WTC11 (cell line): ENCODE measurements at regions not wholly inside any gene's neighbourhood (a gene's known extent, or its start where the extent isn't known, plus 50 kb on each side); places are given as distances from the start of the nearest gene placed in this dataset.

ENCODE experiments used
- ATAC-seq: fragments of 200-7000 bp; cut with Tn5 transposase; 2 replicates; pipeline ENCODE4 v1.10.0; 2021; ENCODE audit warnings: mild to moderate bottlenecking, moderate library complexity
- CTCF ChIA-PET: fragments of 300-600 bp; sonication (Branson Sonifier 250); formaldehyde crosslinking; loops from one replicate; lab custom pipeline; 2021; ENCODE audit warnings: antibody characterized with exemption; lab: Charles Lee
- POLR2A ChIA-PET: fragments of 350-600 bp; sonication (Branson Sonifier 250); formaldehyde crosslinking; loops from one replicate; lab custom pipeline; 2021; ENCODE audit warnings: antibody characterized with exemption; lab: Charles Lee
- DNase-seq: peaks from one replicate; pipeline ENCODE4 v3.0.0; 2021; ENCODE audit warnings: low spot score
- H3K27ac Mint-ChIP-seq: 2 replicates; pipeline ENCODE4 v1.8.0; 2021; ENCODE audit warnings: mixed read lengths
- H3K27me3 Mint-ChIP-seq: 2 replicates; pipeline ENCODE4 v1.8.0; 2021; ENCODE audit warnings: low read depth, mild to moderate bottlenecking, moderate library complexity, mixed read lengths
- H3K36me3 Mint-ChIP-seq: 2 replicates; pipeline ENCODE4 v1.8.0; 2021; ENCODE audit warnings: mixed read lengths
- H3K4me1 Mint-ChIP-seq: 2 replicates; pipeline ENCODE4 v1.8.0; 2022; ENCODE audit warnings: mixed read lengths
- H3K4me3 Mint-ChIP-seq: 2 replicates; pipeline ENCODE4 v1.8.0; 2021; ENCODE audit warnings: mild to moderate bottlenecking, moderate library complexity, mixed read lengths
- H3K9me3 Mint-ChIP-seq: 2 replicates; pipeline ENCODE4 v1.8.0; 2021; ENCODE audit warnings: mixed read lengths
- ATF1 ChIP-seq: sonication (generic); formaldehyde crosslinking; IDR thresholded peaks from 2 replicates; pipeline ENCODE4 v1.8.1; 2023; ENCODE audit warnings: mild to moderate bottlenecking, moderate library complexity, missing genetic modification reagents
- CBFB ChIP-seq: sonication (generic); formaldehyde crosslinking; IDR thresholded peaks from 2 replicates; pipeline ENCODE4 v1.8.1; 2022; ENCODE audit warnings: mild to moderate bottlenecking, low read depth, missing genetic modification reagents
- CREB1 ChIP-seq: sonication (generic); formaldehyde crosslinking; IDR thresholded peaks from 2 replicates; pipeline ENCODE4 v1.8.0; 2023; ENCODE audit warnings: mild to moderate bottlenecking, missing genetic modification reagents
- FOXP1 ChIP-seq: sonication (generic); formaldehyde crosslinking; IDR thresholded peaks from 2 replicates; pipeline ENCODE4 v1.8.0; 2022; ENCODE audit warnings: missing genetic modification reagents, mild to moderate bottlenecking, moderate library complexity, borderline replicate concordance
- HMGA2 ChIP-seq: fragments of 250-450 bp; sonication (Bioruptor Pico); IDR thresholded peaks from 2 replicates; pipeline ENCODE4 v1.4.0; 2021; ENCODE audit warnings: mild to moderate bottlenecking, moderate library complexity
- MYBL2 ChIP-seq: sonication (generic); formaldehyde crosslinking; IDR thresholded peaks from 2 replicates; pipeline ENCODE4 v1.8.1; 2023; ENCODE audit warnings: mild to moderate bottlenecking, moderate library complexity, missing genetic modification reagents
- NR3C1 ChIP-seq: sonication (generic); formaldehyde crosslinking; conservative IDR thresholded peaks from 2 replicates; pipeline ENCODE4 v1.8.1; 2023; ENCODE audit warnings: low read depth, mild to moderate bottlenecking, missing genetic modification reagents
- SP1 ChIP-seq: sonication (generic); formaldehyde crosslinking; conservative IDR thresholded peaks from 2 replicates; pipeline ENCODE4 v1.8.1; 2022; ENCODE audit warnings: missing genetic modification reagents
- TCF7 ChIP-seq: sonication (generic); formaldehyde crosslinking; IDR thresholded peaks from 2 replicates; pipeline ENCODE4 v1.8.0; 2022; ENCODE audit warnings: mild to moderate bottlenecking, low read depth, missing genetic modification reagents, moderate library complexity
- TEAD1 ChIP-seq: sonication (generic); formaldehyde crosslinking; IDR thresholded peaks from 2 replicates; pipeline ENCODE4 v1.8.0; 2022; ENCODE audit warnings: mild to moderate bottlenecking, missing genetic modification reagents
- ZNF121 ChIP-seq: sonication (generic); formaldehyde crosslinking; IDR thresholded peaks from 2 replicates; pipeline ENCODE4 v1.8.0; 2023; ENCODE audit warnings: missing genetic modification reagents
- ZNF396 ChIP-seq: fragments of 250-450 bp; sonication (Bioruptor Pico); IDR thresholded peaks from 2 replicates; pipeline ENCODE4 v1.8.0; 2021; ENCODE audit warnings: mild to moderate bottlenecking, moderate library complexity, borderline replicate concordance
- TF ChIP-seq, protein P1 (sequence below): sonication (generic); formaldehyde crosslinking; IDR thresholded peaks from 2 replicates; pipeline ENCODE4 v1.8.1; 2022; ENCODE audit warnings: missing genetic modification reagents, borderline replicate concordance
- TF ChIP-seq, protein P2 (sequence below): sonication (generic); formaldehyde crosslinking; IDR thresholded peaks from 2 replicates; pipeline ENCODE4 v1.8.1; 2023; ENCODE audit warnings: mild to moderate bottlenecking, missing genetic modification reagents
- TF ChIP-seq, protein P3 (sequence below): sonication (generic); formaldehyde crosslinking; IDR thresholded peaks from 2 replicates; pipeline ENCODE4 v1.8.1; 2022; ENCODE audit warnings: mild to moderate bottlenecking, moderate library complexity, missing genetic modification reagents
- TF ChIP-seq, protein P4 (sequence below): sonication (generic); formaldehyde crosslinking; IDR thresholded peaks from 2 replicates; pipeline ENCODE4 v1.8.0; 2022; ENCODE audit warnings: mild to moderate bottlenecking, missing genetic modification reagents
- TF ChIP-seq, protein P5 (sequence below): fragments of 250-450 bp; sonication (Bioruptor Pico); IDR thresholded peaks from 2 replicates; pipeline ENCODE4 v1.8.0; 2021; ENCODE audit warnings: mild to moderate bottlenecking
- TF ChIP-seq, protein P6 (sequence below): sonication (generic); formaldehyde crosslinking; IDR thresholded peaks from 2 replicates; pipeline ENCODE4 v1.8.0; 2023; ENCODE audit warnings: missing genetic modification reagents
- TF ChIP-seq, protein P7 (sequence below): sonication (generic); formaldehyde crosslinking; IDR thresholded peaks from 2 replicates; pipeline ENCODE4 v1.8.1; 2022; ENCODE audit warnings: low read depth, missing genetic modification reagents, borderline replicate concordance
- TF ChIP-seq, protein P8 (sequence below): fragments of 250-450 bp; sonication (Bioruptor Pico); IDR thresholded peaks from 2 replicates; pipeline ENCODE4 v1.9.0; 2021; ENCODE audit warnings: mild to moderate bottlenecking
- TF ChIP-seq, protein P9 (sequence below): fragments of 250-450 bp; sonication (Bioruptor Pico); IDR thresholded peaks from 2 replicates; pipeline ENCODE4 v1.9.0; 2021; ENCODE audit warnings: moderate library complexity, mild to moderate bottlenecking, inconsistent platforms, borderline replicate concordance

DNA sequence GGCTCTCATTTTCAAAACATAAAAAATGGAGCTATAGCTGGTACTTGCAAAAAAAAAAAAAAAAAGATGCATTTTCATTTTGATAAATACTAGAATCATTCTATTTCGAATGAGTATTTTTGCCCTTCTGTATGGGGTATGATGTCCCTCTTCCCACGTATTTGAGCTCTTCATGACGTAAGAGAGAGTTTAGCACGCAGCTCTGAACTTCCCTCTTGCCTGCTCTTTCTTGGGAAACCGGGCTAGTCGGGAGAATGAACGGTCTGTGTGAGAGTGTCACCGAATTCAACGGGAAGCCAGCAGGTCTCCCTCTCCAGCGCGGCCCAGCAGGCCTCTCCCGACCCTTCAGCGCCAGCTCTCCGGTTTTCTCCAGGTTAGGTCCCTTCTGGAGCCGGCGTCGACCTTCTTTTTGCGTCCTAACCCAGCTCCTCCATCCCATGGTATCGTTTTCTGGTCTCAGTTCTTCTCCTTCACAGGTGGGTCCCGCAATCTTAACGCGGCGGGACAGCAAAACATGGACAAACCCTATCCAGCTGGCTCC is 159.2 kb upstream of the PITRM1 start:
- CTCF ChIA-PET: interaction anchor here (0.7 kb wide), 1 partner anchor 751 kb away, joined by 3 read pairs; no protein-coding TSS in a partner anchor
- DNase-seq: no peak
- TF ChIP-seq MYBL2 (CRISPR knock-in tag): no peak
- TF ChIP-seq, protein P1, sequence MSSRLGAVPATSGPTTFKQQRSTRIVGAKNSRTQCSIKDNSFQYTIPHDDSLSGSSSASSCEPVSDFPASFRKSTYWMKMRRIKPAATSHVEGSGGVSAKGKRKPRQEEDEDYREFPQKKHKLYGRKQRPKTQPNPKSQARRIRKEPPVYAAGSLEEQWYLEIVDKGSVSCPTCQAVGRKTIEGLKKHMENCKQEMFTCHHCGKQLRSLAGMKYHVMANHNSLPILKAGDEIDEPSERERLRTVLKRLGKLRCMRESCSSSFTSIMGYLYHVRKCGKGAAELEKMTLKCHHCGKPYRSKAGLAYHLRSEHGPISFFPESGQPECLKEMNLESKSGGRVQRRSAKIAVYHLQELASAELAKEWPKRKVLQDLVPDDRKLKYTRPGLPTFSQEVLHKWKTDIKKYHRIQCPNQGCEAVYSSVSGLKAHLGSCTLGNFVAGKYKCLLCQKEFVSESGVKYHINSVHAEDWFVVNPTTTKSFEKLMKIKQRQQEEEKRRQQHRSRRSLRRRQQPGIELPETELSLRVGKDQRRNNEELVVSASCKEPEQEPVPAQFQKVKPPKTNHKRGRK: no peak
- TF ChIP-seq CREB1 (CRISPR knock-in tag): no peak
- no peak for TF ChIP-seq FOXP1 (CRISPR knock-in tag)
- TF ChIP-seq, protein P2, sequence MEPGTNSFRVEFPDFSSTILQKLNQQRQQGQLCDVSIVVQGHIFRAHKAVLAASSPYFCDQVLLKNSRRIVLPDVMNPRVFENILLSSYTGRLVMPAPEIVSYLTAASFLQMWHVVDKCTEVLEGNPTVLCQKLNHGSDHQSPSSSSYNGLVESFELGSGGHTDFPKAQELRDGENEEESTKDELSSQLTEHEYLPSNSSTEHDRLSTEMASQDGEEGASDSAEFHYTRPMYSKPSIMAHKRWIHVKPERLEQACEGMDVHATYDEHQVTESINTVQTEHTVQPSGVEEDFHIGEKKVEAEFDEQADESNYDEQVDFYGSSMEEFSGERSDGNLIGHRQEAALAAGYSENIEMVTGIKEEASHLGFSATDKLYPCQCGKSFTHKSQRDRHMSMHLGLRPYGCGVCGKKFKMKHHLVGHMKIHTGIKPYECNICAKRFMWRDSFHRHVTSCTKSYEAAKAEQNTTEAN (CRISPR knock-in tag): no peak
- TF ChIP-seq, protein P3, sequence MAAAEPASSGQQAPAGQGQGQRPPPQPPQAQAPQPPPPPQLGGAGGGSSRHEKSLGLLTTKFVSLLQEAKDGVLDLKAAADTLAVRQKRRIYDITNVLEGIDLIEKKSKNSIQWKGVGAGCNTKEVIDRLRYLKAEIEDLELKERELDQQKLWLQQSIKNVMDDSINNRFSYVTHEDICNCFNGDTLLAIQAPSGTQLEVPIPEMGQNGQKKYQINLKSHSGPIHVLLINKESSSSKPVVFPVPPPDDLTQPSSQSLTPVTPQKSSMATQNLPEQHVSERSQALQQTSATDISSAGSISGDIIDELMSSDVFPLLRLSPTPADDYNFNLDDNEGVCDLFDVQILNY (CRISPR knock-in tag): no peak
- TF ChIP-seq, protein P4, sequence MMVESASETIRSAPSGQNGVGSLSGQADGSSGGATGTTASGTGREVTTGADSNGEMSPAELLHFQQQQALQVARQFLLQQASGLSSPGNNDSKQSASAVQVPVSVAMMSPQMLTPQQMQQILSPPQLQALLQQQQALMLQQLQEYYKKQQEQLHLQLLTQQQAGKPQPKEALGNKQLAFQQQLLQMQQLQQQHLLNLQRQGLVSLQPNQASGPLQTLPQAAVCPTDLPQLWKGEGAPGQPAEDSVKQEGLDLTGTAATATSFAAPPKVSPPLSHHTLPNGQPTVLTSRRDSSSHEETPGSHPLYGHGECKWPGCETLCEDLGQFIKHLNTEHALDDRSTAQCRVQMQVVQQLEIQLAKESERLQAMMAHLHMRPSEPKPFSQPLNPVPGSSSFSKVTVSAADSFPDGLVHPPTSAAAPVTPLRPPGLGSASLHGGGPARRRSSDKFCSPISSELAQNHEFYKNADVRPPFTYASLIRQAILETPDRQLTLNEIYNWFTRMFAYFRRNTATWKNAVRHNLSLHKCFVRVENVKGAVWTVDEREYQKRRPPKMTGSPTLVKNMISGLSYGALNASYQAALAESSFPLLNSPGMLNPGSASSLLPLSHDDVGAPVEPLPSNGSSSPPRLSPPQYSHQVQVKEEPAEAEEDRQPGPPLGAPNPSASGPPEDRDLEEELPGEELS: no peak
- TF ChIP-seq, all 79 proteins: peak for 0
- H3K9me3 Mint-ChIP-seq: no peaks in the 10 kb centered on the region
- no peak for ATAC-seq
- H3K36me3 Mint-ChIP-seq: no peaks in the 10 kb centered on the region
- no peak overlapping the region for H3K27ac Mint-ChIP-seq
- no peak overlapping the region for H3K4me3 Mint-ChIP-seq
- peaks cover 40% of the 10 kb centered on the region for H3K4me1 Mint-ChIP-seq
- no peaks in the 10 kb centered on the region; the same call in 1 of the 2 replicates for H3K27me3 Mint-ChIP-seq
- POLR2A ChIA-PET: interaction anchor here (0.7 kb wide), 1 partner anchor 100 kb away, joined by 4 read pairs; no protein-coding TSS in a partner anchor

DNA sequence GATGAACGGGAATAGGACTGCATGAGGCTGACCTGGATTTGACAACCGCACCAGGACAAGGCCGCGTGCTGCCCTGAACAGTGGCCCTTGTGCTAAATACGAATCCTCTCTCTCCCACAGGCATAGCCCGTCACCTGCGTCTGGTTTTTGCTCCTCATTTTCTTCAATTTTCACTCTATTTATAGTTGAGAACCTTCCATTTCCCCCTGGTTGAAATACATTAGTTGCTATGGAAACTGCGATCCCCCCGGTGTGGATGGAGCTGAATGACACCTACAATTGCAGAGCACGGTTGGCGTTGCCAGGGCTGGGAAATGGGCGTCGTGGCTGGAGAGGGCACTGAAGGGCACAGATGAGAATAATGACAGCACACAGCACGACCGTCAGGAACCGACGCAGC is 158.6 kb upstream of the PITRM1 start:
- DNase-seq (no peak), ATAC-seq (no peak)
- H3K36me3 Mint-ChIP-seq: no peaks in the 10 kb centered on the region
- H3K4me3 Mint-ChIP-seq: no peak overlapping the region
- CTCF ChIA-PET: no interaction called here
- POLR2A ChIA-PET: no interaction called here
- H3K4me1 Mint-ChIP-seq: peaks cover 34% of the 10 kb centered on the region
- TF ChIP-seq SP1 (CRISPR knock-in tag): no peak
- TF ChIP-seq NR3C1 (CRISPR knock-in tag): no peak
- TF ChIP-seq, protein P5, sequence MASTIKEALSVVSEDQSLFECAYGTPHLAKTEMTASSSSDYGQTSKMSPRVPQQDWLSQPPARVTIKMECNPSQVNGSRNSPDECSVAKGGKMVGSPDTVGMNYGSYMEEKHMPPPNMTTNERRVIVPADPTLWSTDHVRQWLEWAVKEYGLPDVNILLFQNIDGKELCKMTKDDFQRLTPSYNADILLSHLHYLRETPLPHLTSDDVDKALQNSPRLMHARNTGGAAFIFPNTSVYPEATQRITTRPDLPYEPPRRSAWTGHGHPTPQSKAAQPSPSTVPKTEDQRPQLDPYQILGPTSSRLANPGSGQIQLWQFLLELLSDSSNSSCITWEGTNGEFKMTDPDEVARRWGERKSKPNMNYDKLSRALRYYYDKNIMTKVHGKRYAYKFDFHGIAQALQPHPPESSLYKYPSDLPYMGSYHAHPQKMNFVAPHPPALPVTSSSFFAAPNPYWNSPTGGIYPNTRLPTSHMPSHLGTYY (CRISPR knock-in tag): no peak
- TF ChIP-seq TEAD1 (CRISPR knock-in tag): no peak
- TF ChIP-seq, protein P6, sequence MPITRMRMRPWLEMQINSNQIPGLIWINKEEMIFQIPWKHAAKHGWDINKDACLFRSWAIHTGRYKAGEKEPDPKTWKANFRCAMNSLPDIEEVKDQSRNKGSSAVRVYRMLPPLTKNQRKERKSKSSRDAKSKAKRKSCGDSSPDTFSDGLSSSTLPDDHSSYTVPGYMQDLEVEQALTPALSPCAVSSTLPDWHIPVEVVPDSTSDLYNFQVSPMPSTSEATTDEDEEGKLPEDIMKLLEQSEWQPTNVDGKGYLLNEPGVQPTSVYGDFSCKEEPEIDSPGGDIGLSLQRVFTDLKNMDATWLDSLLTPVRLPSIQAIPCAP: no peak
- no peak for TF ChIP-seq ATF1 (CRISPR knock-in tag)
- TF ChIP-seq ZNF121: no peak
- no peak for TF ChIP-seq CREB1 (CRISPR knock-in tag)
- TF ChIP-seq TCF7: no peak
- TF ChIP-seq ZNF396 (CRISPR knock-in tag): no peak
- TF ChIP-seq, protein P7, sequence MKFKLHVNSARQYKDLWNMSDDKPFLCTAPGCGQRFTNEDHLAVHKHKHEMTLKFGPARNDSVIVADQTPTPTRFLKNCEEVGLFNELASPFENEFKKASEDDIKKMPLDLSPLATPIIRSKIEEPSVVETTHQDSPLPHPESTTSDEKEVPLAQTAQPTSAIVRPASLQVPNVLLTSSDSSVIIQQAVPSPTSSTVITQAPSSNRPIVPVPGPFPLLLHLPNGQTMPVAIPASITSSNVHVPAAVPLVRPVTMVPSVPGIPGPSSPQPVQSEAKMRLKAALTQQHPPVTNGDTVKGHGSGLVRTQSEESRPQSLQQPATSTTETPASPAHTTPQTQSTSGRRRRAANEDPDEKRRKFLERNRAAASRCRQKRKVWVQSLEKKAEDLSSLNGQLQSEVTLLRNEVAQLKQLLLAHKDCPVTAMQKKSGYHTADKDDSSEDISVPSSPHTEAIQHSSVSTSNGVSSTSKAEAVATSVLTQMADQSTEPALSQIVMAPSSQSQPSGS (CRISPR knock-in tag): no peak
- no peak for TF ChIP-seq HMGA2 (CRISPR knock-in tag)
- no peak for TF ChIP-seq CBFB (CRISPR knock-in tag)
- TF ChIP-seq, protein P8, sequence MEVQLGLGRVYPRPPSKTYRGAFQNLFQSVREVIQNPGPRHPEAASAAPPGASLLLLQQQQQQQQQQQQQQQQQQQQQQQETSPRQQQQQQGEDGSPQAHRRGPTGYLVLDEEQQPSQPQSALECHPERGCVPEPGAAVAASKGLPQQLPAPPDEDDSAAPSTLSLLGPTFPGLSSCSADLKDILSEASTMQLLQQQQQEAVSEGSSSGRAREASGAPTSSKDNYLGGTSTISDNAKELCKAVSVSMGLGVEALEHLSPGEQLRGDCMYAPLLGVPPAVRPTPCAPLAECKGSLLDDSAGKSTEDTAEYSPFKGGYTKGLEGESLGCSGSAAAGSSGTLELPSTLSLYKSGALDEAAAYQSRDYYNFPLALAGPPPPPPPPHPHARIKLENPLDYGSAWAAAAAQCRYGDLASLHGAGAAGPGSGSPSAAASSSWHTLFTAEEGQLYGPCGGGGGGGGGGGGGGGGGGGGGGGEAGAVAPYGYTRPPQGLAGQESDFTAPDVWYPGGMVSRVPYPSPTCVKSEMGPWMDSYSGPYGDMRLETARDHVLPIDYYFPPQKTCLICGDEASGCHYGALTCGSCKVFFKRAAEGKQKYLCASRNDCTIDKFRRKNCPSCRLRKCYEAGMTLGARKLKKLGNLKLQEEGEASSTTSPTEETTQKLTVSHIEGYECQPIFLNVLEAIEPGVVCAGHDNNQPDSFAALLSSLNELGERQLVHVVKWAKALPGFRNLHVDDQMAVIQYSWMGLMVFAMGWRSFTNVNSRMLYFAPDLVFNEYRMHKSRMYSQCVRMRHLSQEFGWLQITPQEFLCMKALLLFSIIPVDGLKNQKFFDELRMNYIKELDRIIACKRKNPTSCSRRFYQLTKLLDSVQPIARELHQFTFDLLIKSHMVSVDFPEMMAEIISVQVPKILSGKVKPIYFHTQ (CRISPR knock-in tag): no peak
- TF ChIP-seq, protein P9, sequence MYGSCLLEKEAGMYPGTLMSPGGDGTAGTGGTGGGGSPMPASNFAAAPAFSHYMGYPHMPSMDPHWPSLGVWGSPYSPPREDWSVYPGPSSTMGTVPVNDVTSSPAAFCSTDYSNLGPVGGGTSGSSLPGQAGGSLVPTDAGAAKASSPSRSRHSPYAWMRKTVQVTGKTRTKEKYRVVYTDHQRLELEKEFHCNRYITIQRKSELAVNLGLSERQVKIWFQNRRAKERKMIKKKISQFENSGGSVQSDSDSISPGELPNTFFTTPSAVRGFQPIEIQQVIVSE (CRISPR knock-in tag): no peak
- H3K27me3 Mint-ChIP-seq: no peaks in the 10 kb centered on the region; the same call in 1 of the 2 replicates
- H3K27ac Mint-ChIP-seq: no peak overlapping the region
- no peaks in the 10 kb centered on the region for H3K9me3 Mint-ChIP-seq
